Erythroblast (primary cell): ENCODE measurements at regions not wholly inside any gene's neighbourhood (a gene's known extent, or its start where the extent isn't known, plus 50 kb on each side); places are given as distances from the start of the nearest gene placed in this dataset.

Source experiments
- GATA1 ChIP-seq: IDR thresholded peaks from 2 replicates; pipeline ENCODE4 v1.6.1; 2011; ENCODE audit warnings: low read depth, mild to moderate bottlenecking, control low read depth, low read length, moderate library complexity
- POLR2A ChIP-seq: IDR thresholded peaks from 2 replicates; pipeline ENCODE4 v1.6.1; 2011; ENCODE audit warnings: mild to moderate bottlenecking, low read length

DNA sequence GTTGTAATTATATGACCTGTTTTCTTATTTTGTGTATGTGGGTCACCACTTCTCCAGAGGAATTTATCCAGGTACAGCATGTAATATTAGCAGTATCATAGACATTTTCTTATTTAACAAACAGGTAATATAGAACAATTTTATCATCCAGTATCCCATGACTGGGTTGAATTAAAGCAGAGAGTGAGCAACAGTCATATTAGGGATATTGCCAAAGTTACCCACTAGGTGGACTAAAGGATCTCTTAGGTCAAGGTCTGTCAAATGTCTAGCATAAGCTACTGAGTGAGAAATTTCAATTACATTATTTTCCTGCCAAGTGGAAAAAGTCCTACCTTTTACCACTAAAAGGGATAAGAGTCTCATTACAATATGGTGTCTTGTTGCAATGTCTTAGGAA, 62.1 kb upstream of the TRIM9 start:
- TF ChIP-seq POLR2A (no peak), GATA1 (no peak)
